GM12873 (cell line): ENCODE measurements at regions not wholly inside any gene's neighbourhood (a gene's known extent, or its start where the extent isn't known, plus 50 kb on each side); places are given as distances from the start of the nearest gene placed in this dataset.

Experiments used
- TF ChIP-seq, protein P1 (sequence below): IDR thresholded peaks from 2 replicates; pipeline ENCODE4 v1.5.1; 2012; ENCODE audit warnings: low read depth, mild to moderate bottlenecking, moderate library complexity, low read length, control low read depth; ENCODE audit not compliant: insufficient read depth; ENCODE audit errors: missing control alignments

DNA sequence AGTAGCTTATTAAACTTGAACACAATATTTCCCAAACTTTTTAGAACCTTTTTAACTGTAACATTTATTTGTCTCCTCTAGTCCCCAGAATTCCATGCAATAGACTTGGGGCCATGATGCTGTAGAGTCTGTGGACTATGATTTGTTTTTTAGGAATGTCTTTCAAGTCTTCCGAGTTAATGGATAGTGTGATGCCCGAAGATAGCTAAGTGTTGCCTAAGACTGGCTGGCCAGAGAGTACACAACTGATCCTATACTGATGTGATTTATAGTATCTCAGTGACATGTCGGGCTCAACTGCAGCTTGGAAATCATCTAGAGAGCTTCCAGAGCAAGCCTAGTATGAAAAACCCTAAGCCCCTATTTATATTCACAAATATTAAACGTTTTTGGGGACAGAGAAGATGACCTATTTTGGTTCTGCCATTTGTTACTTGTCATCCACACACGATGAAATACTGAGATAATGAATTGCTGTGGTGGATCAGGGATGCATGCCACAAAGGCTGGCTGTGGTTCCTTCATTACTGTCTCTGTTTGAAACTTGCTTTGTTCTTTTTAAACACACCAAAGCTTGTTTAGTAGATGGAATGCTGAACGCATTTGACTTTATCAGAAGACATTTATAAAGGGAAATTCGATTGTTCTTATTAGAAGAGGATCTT, 507.4 kb downstream of the TAFA4 start:
- TF ChIP-seq, protein P1, sequence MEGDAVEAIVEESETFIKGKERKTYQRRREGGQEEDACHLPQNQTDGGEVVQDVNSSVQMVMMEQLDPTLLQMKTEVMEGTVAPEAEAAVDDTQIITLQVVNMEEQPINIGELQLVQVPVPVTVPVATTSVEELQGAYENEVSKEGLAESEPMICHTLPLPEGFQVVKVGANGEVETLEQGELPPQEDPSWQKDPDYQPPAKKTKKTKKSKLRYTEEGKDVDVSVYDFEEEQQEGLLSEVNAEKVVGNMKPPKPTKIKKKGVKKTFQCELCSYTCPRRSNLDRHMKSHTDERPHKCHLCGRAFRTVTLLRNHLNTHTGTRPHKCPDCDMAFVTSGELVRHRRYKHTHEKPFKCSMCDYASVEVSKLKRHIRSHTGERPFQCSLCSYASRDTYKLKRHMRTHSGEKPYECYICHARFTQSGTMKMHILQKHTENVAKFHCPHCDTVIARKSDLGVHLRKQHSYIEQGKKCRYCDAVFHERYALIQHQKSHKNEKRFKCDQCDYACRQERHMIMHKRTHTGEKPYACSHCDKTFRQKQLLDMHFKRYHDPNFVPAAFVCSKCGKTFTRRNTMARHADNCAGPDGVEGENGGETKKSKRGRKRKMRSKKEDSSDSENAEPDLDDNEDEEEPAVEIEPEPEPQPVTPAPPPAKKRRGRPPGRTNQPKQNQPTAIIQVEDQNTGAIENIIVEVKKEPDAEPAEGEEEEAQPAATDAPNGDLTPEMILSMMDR, result no peak

DNA sequence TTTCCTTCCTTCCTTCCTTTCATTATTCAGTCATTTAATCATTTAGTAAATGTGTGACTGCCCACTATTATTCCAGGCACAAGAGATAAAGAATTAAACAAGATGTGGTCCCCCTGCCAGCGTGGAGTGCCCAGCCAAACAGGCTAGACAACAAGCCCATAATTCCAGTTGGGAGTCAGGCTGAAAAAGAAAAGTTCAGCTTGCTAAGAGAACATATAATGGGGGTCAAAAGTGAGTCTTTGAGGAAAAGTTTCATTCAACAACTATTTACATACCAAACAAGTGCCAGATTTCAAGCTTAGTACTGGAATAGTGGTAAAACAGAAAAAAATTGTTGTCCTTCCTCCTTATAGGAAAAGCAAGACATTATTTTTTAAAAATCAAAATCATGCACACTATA, 523.7 kb downstream of the TAFA4 start:
- TF ChIP-seq, protein P1, result no peak

DNA sequence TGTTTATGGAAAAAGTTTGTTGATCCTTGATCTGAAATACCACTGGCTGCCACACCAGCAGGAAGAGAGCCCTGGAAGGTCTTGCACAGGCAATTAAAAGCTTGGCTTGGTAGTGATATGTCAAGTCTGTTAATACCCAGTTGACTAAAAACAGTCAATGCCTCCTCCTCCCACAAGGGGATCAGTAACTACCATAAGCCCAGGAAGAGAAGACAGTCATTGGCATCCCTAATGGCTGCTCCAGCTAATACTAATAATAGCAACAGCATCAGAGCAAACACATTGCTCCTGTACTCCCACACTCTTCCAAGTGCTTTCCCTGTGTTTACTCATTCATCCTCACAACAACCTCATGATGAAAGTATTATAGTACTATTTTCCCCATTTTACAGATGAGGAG, 528.6 kb downstream of the TAFA4 start:
- TF ChIP-seq, protein P1, result no peak

DNA sequence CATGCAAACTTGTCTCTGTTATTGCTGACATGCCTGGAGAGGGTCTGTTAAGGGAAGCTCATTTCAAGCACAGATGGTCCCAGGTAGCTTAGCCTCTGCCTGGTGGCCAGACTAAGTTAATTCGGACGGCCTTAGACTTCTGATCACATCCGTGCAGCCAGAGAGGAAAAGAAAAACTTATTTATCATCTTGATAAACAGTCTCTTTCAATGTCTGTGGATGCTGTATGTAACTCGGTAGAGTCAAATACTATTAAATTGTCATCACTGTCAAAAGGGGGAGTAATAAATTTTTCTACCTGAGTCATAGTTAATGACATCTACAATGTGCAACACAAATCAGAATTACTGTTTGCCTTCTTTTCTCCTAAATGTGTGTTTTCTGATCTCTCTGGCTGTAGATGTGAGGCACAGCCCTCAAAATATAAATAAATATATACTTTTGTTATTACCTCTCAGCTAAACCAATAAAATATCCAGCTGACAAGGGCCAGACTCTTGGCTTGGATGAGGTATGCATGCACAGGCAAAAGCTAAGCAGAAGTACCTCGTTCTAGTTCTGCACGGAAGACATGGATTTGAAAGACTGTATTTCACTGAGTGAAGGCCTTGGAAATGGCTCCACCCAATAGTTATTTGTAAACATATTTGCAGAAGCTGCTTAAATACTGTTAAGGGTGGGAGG, 530.0 kb downstream of the TAFA4 start:
- TF ChIP-seq, protein P1, result no peak

DNA sequence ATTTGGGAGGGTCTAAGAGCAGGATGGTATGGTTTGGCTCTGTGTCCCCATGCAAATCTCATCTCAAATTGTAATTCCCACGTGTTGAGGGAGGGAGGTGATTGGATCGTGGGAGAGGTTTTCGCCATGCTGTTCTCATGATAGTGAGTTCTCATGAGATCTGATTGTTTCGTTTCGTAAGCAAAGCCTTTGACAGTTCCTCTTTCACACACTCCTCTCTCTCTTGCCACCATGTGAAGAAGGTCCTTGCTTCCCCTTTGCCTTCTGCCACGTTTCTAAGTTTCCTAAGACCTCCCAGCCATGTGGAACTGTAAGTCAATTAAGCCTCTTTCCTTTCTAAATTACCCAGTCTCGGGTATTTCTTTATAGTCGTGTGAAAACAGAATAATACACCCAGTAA, 553.7 kb downstream of the TAFA4 start:
- TF ChIP-seq, protein P1, result no peak

DNA sequence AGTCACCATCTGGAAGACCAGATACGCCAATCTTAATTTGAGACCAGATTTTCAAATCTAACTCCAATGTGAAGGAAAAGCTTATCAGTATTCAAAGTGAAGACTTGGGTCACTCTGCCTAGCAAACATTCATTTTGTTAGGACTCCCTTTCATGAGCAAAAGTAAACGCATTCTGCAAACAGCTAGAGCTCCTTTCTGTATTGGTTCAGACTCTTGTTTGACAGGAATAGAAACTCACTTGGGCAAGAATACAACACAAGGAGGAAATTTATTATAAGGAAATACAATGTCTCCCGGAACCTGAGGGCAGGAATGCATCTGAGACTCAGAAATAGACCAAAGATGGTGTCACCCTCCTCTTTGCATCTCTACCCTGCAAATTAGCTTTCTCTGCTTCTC, 558.6 kb downstream of the TAFA4 start:
- TF ChIP-seq, protein P1, result no peak

DNA sequence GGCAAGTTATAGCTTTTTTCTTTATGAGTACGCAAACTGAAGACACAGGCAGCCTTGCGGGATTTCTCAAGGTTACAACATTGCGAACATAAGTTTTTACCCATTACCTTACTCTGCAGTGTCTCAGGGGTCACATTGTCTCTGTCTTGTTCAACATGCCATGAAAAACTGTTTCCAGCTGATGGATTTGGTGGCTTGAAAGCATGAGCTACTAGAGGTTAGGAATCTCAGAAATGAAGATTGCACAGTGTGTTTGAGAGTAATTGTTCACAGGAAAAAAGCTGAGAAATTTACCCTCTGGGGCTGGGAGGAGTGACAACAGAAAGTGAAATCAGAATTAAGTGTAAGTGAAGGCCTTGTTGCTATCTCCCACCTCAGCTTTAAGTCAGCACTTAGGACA, 568.6 kb downstream of the TAFA4 start:
- TF ChIP-seq, protein P1, result no peak
